ENCODE measurements at regions not wholly inside any gene's neighbourhood (a gene's known extent, or its start where the extent isn't known, plus 50 kb on each side); places are given as distances from the start of the nearest gene placed in this dataset.

- DNase-seq (ENCODE audit: low read depth), result no peak
Measured at GRCh38 chr6:111987295-111987694, 66.6 kb upstream of the CCN6 start.

GRCh38 chr6:111988926-111989325, 65.0 kb upstream of the CCN6 start:
- DNase-seq (ENCODE audit: low read depth), result no peak

- no peak for DNase-seq (ENCODE audit: low read depth)
Measured at GRCh38 chr6:111989743-111990142, 64.2 kb upstream of the CCN6 start.

- DNase-seq (ENCODE audit: low read depth), result no peak
Measured at GRCh38 chr6:111990214-111990613, 63.7 kb upstream of the CCN6 start.

- DNase-seq (ENCODE audit: low read depth), result no peak
Measured at GRCh38 chr6:111992851-111993250, 61.1 kb upstream of the CCN6 start.

GRCh38 chr6:111993342-111993741, 60.6 kb upstream of the CCN6 start:
- DNase-seq (ENCODE audit: low read depth), result no peak

- no peak for DNase-seq (ENCODE audit: low read depth)
Measured at GRCh38 chr6:111994791-111995190, 59.1 kb upstream of the CCN6 start.

- DNase-seq (ENCODE audit: low read depth), result no peak
Measured at GRCh38 chr6:111995404-111995803, 58.5 kb upstream of the CCN6 start.

GRCh38 chr6:111996144-111996865, 57.6 kb upstream of the CCN6 start:
- DNase-seq (ENCODE audit: low read depth), result no peak

GRCh38 chr6:111997078-111997852, 56.6 kb upstream of the CCN6 start:
- DNase-seq (ENCODE audit: low read depth), result peak; percentile 54

- no peak for DNase-seq (ENCODE audit: low read depth)
Measured at GRCh38 chr6:111997853-111998208, 56.1 kb upstream of the CCN6 start.

GRCh38 chr6:112002307-112002706, 51.6 kb upstream of the CCN6 start:
- DNase-seq (ENCODE audit: low read depth), result no peak
